Gastroesophageal sphincter (tissue), 3 donors: ENCODE measurements at regions not wholly inside any gene's neighbourhood (a gene's known extent, or its start where the extent isn't known, plus 50 kb on each side); places are given as distances from the start of the nearest gene placed in this dataset.

Experiments used
- EP300 ChIP-seq: sonication (generic); formaldehyde crosslinking; IDR thresholded peaks from one replicate; pipeline ENCODE4 v1.6.1; 2017; ENCODE audit warnings: antibody characterized with exemption, mild to moderate bottlenecking
- POLR2A ChIP-seq, 2 donors: fragments of 450-650 bp; IDR thresholded peaks; one replicate each; pipeline ENCODE4 v1.6.1; 2017; ENCODE audit warnings: antibody characterized with exemption in 2 of 2, mild to moderate bottlenecking in 2 of 2, moderate library complexity in 1 of 2
- POLR2AphosphoS5 ChIP-seq: sonication (generic); formaldehyde crosslinking; IDR thresholded peaks from one replicate; pipeline ENCODE4 v1.6.1; 2017; ENCODE audit warnings: antibody characterized with exemption
- TF ChIP-seq, protein P1 (sequence below), 4 experiments: fragments of 200-600 bp in 2 of 4; fragments of 450-650 bp in 2 of 4; sonication (generic) in 1 of 4; IDR thresholded peaks; one replicate each; pipeline ENCODE4 v1.5.1; 2017 to 2019; ENCODE audit warnings: antibody characterized with exemption in 4 of 4, mild to moderate bottlenecking in 2 of 4, moderate library complexity in 2 of 4

DNA sequence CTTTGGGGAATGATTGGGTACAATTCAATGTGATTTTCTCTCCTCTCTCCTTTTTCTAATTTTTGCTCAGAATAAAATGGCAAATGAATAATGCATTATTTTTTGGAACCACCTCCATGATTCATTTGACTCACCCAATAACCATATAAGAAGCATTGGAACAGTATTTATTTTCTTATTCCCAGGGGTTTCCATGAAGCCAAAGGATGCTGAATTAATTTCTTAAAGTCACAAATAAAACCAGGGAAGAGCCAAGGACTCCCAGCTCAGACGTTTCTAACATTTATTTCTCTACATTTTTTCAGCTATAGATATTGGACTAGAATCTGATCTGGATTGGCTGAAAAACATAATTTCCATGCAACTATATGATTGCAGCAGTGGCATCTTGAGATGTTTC lies 735.2 kb upstream of the ANKRD30A start:
- no peak for TF ChIP-seq POLR2A (IDR thresholded peaks at IDR 0.05)
- TF ChIP-seq, protein P1, sequence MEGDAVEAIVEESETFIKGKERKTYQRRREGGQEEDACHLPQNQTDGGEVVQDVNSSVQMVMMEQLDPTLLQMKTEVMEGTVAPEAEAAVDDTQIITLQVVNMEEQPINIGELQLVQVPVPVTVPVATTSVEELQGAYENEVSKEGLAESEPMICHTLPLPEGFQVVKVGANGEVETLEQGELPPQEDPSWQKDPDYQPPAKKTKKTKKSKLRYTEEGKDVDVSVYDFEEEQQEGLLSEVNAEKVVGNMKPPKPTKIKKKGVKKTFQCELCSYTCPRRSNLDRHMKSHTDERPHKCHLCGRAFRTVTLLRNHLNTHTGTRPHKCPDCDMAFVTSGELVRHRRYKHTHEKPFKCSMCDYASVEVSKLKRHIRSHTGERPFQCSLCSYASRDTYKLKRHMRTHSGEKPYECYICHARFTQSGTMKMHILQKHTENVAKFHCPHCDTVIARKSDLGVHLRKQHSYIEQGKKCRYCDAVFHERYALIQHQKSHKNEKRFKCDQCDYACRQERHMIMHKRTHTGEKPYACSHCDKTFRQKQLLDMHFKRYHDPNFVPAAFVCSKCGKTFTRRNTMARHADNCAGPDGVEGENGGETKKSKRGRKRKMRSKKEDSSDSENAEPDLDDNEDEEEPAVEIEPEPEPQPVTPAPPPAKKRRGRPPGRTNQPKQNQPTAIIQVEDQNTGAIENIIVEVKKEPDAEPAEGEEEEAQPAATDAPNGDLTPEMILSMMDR (IDR thresholded peaks at IDR 0.05): no peak
- no peak for TF ChIP-seq POLR2AphosphoS5
- no peak for TF ChIP-seq EP300
